ENCODE measurements at regions not wholly inside any gene's neighbourhood (a gene's known extent, or its start where the extent isn't known, plus 50 kb on each side); places are given as distances from the start of the nearest gene placed in this dataset.

- no peak overlapping the region for H3K27ac ChIP-seq
- H3K4me1 ChIP-seq, result peaks cover 0 to 9% (median 0%) of the 10 kb centered on the region in 4 donors
- no peaks in the 10 kb centered on the region for H3K9me3 ChIP-seq
- no peaks in the 10 kb centered on the region for H3K36me3 ChIP-seq
- no peak for DNase-seq
- no peak overlapping the region for H3K4me3 ChIP-seq
- intact Hi-C loops (cut with DNase I; ENCODE audit: low total_unique reads), result loop anchor here (5.0 kb wide), 1 partner anchor 470 kb away; the partner anchor contains the start of gene IGFBP5
- no peak for TF ChIP-seq POLR2AphosphoS5 (IDR thresholded peaks at IDR 0.05)
- TF ChIP-seq EP300 (IDR thresholded peaks at IDR 0.05), result no peak
- no peak for TF ChIP-seq POLR2A (IDR thresholded peaks at IDR 0.05)
- TF ChIP-seq CTCF (IDR thresholded peaks at IDR 0.05), result no peak
- no peaks in the 10 kb centered on the region for H3K27me3 ChIP-seq
These were observed 307.7 kb upstream of the TNP1 start for GRCh38 chr2:217167531-217167930.

GRCh38 chr2:217166241-217166850 is 306.5 kb upstream of the TNP1 start:
- intact Hi-C loops (cut with DNase I; ENCODE audit: low total_unique reads), result loop anchor here (5.0 kb wide), 1 partner anchor 469 kb away; the partner anchor contains the start of gene IGFBP5
- H3K27ac ChIP-seq, result no peak overlapping the region
- H3K4me1 ChIP-seq, result peaks cover 0 to 13% (median 4%) of the 10 kb centered on the region in 4 donors
- no peaks in the 10 kb centered on the region for H3K36me3 ChIP-seq
- 51 to 66% (median 56%) methylated on average over 3 of the region's 3 CpGs for WGBS, 5 donors
- no peaks in the 10 kb centered on the region for H3K27me3 ChIP-seq
- DNase-seq, result peak in 1 of 2 donors; percentile 62
- TF ChIP-seq POLR2A (IDR thresholded peaks at IDR 0.05) (no peak), POLR2AphosphoS5 (IDR thresholded peaks at IDR 0.05) (no peak), CTCF (IDR thresholded peaks at IDR 0.05) (peak in 4 of 7 experiments; percentile 29 to 42 (median 34))
- H3K9me3 ChIP-seq, result no peaks in the 10 kb centered on the region
- no peak overlapping the region for H3K4me3 ChIP-seq

- DNase-seq, result no peak
- no peaks in the 10 kb centered on the region for H3K27me3 ChIP-seq
- TF ChIP-seq CTCF (IDR thresholded peaks at IDR 0.05) (no peak), POLR2AphosphoS5 (IDR thresholded peaks at IDR 0.05) (no peak), EP300 (IDR thresholded peaks at IDR 0.05) (no peak), POLR2A (IDR thresholded peaks at IDR 0.05) (no peak)
- H3K4me1 ChIP-seq, result peaks cover 0 to 13% (median 6%) of the 10 kb centered on the region in 4 donors
- H3K36me3 ChIP-seq, result no peaks in the 10 kb centered on the region
- WGBS, 5 donors, result 86 to 96% (median 96%) methylated on average over 2 of the region's 2 CpGs
- H3K4me3 ChIP-seq, result no peak overlapping the region
- H3K27ac ChIP-seq, result no peak overlapping the region
- intact Hi-C loops (cut with DNase I; ENCODE audit: low total_unique reads), result loop anchor here (5.0 kb wide), 1 partner anchor 468 kb away; the partner anchor contains the start of gene IGFBP5
- no peaks in the 10 kb centered on the region for H3K9me3 ChIP-seq
These were observed 305.7 kb upstream of the TNP1 start for GRCh38 chr2:217165547-217165946.

DNA sequence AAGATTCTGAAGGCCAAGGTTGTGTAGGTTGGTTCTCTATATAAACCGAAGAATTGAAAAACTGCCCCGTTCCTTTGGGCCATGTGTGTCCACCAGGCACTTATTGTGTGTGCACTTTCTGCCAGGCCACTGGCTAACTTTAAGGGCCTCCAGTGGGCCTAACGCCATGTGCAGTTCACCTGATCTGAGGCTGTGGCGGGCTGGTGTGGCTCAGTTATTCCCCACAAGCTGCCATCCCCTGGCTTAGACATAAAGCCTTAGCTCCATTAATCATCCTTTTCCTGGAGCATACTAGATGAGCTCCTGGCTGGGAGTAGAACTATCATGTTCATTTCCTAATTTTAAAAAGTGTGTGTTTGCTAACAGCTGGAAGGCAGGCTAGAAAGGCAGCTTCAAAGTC is 304.1 kb upstream of the TNP1 start:
- 83 to 100% (median 95%) methylated on average over 4 of the region's 4 CpGs for WGBS, 5 donors
- peak overlapping the region in 1 of 5 donors; percentile 9 for H3K27ac ChIP-seq
- H3K9me3 ChIP-seq, result no peaks in the 10 kb centered on the region
- DNase-seq, result no peak
- peaks cover 0 to 13% (median 6%) of the 10 kb centered on the region in 4 donors for H3K4me1 ChIP-seq
- no peaks in the 10 kb centered on the region for H3K36me3 ChIP-seq
- intact Hi-C loops (cut with DNase I; ENCODE audit: low total_unique reads), result no loop called here
- no peak overlapping the region for H3K4me3 ChIP-seq
- TF ChIP-seq POLR2AphosphoS5 (IDR thresholded peaks at IDR 0.05), result no peak
- no peaks in the 10 kb centered on the region for H3K27me3 ChIP-seq

- Histone ChIP-seq H3K36me3 (no peaks in the 10 kb centered on the region), H3K4me1 (peaks cover 0 to 13% (median 6%) of the 10 kb centered on the region in 4 donors), H3K27me3 (no peaks in the 10 kb centered on the region), H3K4me3 (no peak overlapping the region), H3K9me3 (no peaks in the 10 kb centered on the region), H3K27ac (no peak overlapping the region)
- peak in 1 of 2 donors; percentile 84 for DNase-seq
- TF ChIP-seq CTCF (IDR thresholded peaks at IDR 0.05) (no peak), EP300 (IDR thresholded peaks at IDR 0.05) (no peak), POLR2A (IDR thresholded peaks at IDR 0.05) (no peak), POLR2AphosphoS5 (IDR thresholded peaks at IDR 0.05) (no peak)
- WGBS, 5 donors, result 50 to 69% (median 65%) methylated on average over 9 of the region's 9 CpGs
- intact Hi-C loops (cut with DNase I; ENCODE audit: low total_unique reads), result no loop called here
These were observed 302.7 kb upstream of the TNP1 start for GRCh38 chr2:217162533-217162932.
